ENCODE measurements at regions not wholly inside any gene's neighbourhood (a gene's known extent, or its start where the extent isn't known, plus 50 kb on each side); places are given as distances from the start of the nearest gene placed in this dataset.
"Not testable (repeated sequence)": the region's sequence is repeated elsewhere in the genome, so short reads cannot be mapped to it uniquely, and the experiment has no call there.

DNA sequence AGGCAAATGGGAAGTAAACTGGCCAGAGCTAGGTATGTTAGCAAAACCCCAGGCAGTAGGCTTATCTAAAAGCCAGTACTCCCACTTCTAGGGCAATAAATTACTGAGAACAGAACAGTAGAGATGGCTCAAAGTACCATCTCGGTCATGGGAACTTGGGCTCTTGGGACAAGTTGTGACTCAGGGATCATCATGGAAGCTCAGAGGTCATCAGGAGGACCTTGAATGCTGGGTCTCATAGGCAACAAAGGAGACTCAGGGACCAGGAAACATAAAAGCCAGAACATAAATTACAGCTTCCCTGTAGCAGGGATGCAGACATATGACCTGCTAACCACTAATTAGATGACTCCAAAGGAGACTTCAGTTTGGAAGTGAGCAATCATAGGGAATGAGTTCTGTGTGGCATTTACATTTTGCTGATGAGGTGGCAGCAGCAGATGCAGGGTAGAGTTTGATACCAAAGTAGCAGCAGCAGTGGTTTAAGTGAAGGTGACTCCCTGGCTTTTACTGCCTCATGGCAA lies 97.6 kb upstream of the SCAF11 start:
- TF ChIP-seq Cebpa-rat (IDR thresholded peaks at IDR 0.05) = no peak
- Histone ChIP-seq H3K4me1 (no peaks in the 10 kb centered on the region), H3K4me3 (no peak overlapping the region), H3K27ac (no peak overlapping the region), H3K27me3 (no peaks in the 10 kb centered on the region), H4K20me1 (no peaks in the 10 kb centered on the region), H3K9ac (no peak overlapping the region), H3K9me3 (peaks cover 39% of the 10 kb centered on the region), H3K4me2 (no peak overlapping the region), H3K36me3 (no peaks in the 10 kb centered on the region)

DNA sequence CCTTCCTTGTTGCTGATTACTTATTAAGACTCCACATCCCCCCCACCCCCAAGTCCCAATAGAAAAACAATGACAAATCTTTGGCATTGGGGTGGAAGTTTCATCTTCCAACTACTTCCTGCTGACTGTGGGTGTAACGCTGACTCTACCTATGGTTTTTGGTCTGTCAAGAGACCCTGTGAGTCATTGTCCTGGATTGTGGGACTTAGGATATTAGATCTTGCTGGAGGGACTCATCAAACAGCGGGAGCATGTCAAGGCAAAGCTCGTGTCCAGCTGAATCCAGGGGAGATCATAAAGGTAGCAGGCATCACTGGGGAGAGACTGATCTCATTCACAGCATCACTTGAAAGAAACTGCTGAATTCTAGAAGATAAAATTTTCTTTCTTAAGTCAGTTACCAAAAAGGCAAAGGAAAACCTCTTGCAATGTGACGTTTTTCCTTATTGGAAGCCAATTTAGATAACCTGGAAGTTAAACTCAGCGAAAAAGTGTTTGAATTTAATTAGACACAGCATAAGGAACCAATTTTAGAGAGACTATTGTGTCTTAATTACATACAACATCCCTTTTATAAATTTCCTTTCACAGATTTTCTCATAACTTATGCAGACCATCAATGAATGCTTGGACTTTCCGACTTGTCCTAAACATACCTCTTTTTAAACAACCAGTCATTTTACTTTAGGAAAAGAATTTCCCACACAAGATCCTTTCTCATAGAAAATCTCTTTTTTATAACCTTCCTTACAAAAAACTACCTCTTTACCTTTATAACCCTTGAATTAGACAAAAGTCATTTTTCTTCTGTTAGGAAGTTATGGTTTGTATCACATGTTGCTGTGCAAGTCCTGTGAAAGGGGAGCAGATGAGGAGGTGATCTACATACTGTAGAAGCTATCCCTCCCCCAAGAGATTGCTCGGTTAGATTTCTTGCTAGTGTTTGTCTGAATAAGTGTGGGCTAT lies 94.6 kb upstream of the SCAF11 start:
- no peaks in the 10 kb centered on the region for H3K36me3 ChIP-seq
- H3K4me2 ChIP-seq = no peak overlapping the region
- H3K4me3 ChIP-seq = no peak overlapping the region
- H3K9ac ChIP-seq = no peak overlapping the region
- TF ChIP-seq Cebpa-rat (IDR thresholded peaks at IDR 0.05) = no peak
- H3K4me1 ChIP-seq = no peaks in the 10 kb centered on the region
- H3K27ac ChIP-seq = no peak overlapping the region
- H3K27me3 ChIP-seq = no peaks in the 10 kb centered on the region
- H4K20me1 ChIP-seq = no peaks in the 10 kb centered on the region
- peaks cover 39% of the 10 kb centered on the region for H3K9me3 ChIP-seq

DNA sequence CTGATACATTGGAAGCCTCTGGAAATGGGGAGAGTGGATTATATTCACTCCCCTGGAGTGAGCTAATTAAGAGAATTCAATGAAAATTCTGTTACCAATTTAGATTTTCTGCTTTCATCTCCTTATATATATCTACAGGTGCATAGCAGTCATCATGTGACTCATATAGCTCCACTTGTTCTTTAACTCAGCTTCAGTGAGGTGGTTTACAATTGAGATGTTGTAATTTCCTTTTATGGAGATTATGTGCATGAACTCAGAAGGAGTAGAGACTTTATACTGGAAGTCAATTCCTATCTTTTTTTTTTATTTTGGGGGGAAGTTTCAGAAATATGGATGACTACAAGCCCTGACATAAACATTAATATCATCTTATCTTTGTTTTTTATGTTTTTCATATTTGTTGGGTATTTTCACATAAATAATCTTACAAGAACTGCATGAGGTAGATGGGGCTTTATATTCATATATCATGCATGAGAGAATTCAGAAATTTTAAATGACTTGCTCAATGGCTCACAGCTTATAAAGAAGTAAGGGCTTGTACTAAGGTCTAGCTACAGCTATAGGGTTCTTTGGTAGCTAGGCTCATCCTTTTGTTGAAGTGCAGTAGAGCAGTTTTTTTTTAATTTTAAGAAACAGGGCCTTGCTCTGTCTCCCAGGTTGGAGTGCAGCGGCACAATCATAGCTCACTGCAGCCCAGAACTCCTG lies 92.3 kb upstream of the SCAF11 start:
- TF ChIP-seq Cebpa-rat (IDR thresholded peaks at IDR 0.05) = no peak
- Histone ChIP-seq H3K9me3 (peaks cover 55% of the 10 kb centered on the region), H3K9ac (no peak overlapping the region), H3K27ac (no peak overlapping the region), H3K27me3 (no peaks in the 10 kb centered on the region), H3K4me1 (no peaks in the 10 kb centered on the region), H3K4me3 (no peak overlapping the region), H3K36me3 (no peaks in the 10 kb centered on the region), H4K20me1 (no peaks in the 10 kb centered on the region), H3K4me2 (no peak overlapping the region)

DNA sequence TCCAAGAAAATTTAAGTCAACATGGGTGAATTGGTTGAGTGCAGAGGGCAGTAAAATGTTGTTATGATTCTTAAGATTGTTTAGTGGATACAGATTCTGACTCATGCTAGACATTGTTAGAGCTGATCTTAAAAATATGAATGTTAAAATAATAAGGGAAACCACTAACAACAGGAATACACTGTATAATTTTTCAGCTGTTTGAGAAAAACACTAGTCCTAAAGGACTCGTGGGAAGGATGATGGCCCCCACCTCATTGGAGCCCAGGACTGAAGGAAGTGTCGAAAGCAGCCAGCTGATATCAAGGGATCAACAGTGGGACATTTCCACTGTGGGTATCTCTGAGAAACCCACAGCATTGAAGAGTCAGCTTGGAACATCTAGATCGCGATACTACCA lies 82.9 kb upstream of the SCAF11 start:
- Histone ChIP-seq H3K27me3 (no peaks in the 10 kb centered on the region), H3K36me3 (no peaks in the 10 kb centered on the region), H3K9ac (no peak overlapping the region), H3K9me3 (peaks cover 10% of the 10 kb centered on the region), H3K27ac (no peak overlapping the region), H3K4me3 (no peak overlapping the region), H4K20me1 (no peaks in the 10 kb centered on the region), H3K4me1 (no peaks in the 10 kb centered on the region), H3K4me2 (no peak overlapping the region)
- no peak for TF ChIP-seq Cebpa-rat (IDR thresholded peaks at IDR 0.05)

DNA sequence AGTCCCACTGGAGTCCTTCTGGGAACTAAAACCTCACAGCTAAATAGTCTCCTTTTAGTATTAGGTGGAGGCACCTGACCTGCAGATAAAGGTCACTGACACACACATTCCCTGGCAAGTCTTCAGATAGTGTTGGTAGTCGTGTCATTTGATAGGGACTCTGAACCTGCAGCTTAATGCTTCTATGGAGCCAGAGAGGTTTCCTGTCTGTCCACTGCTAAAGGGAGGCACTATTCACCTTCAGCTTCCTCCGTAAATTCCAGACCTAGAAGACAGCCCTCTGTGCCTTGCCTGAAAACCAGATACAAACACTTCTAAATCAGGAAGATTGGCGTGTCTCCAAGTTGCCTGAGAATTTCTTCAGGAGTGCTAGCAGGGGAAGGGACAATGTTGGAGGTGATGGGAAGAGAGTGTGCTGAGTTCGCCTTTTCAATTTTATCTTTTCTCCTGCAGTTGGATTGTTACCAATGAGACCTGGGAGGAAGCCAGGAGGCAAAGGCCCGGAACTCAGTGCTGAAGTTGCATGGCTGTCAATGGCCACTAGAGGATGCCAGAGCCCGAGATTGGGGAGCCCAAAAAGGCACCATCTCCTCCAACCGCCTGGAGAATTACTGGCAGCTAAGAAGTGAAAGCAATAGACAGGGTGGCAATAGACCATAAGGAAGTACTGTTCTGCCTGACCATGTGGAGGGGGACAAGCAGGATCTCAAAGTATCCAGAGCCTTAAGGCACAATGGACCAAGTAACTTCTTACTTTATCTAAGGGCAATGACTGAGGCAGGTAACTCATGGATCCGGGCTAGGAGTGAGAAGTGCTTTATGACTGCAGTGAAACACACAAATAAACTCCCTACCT lies 81.6 kb upstream of the SCAF11 start:
- H3K9me3 ChIP-seq = no peaks in the 10 kb centered on the region
- no peak overlapping the region for H3K4me2 ChIP-seq
- TF ChIP-seq Cebpa-rat (IDR thresholded peaks at IDR 0.05) = no peak
- no peaks in the 10 kb centered on the region for H3K36me3 ChIP-seq
- no peak overlapping the region for H3K9ac ChIP-seq
- H3K27me3 ChIP-seq = no peaks in the 10 kb centered on the region
- H3K27ac ChIP-seq = no peak overlapping the region
- no peaks in the 10 kb centered on the region for H4K20me1 ChIP-seq
- H3K4me3 ChIP-seq = no peak overlapping the region
- no peaks in the 10 kb centered on the region for H3K4me1 ChIP-seq

DNA sequence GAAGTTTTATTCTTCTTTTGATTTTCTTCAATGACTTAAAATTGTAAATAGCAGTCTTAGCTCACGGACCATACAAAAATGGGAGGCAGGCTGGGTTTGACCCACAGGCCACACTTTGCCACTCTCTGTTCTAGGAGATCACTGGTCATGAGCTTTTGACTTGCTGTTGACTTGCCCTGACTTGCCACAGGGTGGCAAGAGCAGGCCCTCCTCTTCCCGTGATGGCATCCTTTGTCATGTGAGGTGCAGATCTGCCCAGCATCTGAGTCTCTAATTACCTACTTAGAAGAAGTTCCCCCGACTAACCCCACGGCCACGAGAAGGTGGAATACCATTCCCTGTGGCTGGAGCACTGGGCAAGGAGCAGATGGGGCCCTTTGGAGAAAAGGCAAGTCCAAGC lies 81.0 kb upstream of the SCAF11 start:
- Histone ChIP-seq H3K9ac (no peak overlapping the region), H3K36me3 (no peaks in the 10 kb centered on the region), H3K9me3 (no peaks in the 10 kb centered on the region), H3K4me1 (no peaks in the 10 kb centered on the region), H3K4me2 (no peak overlapping the region), H3K4me3 (no peak overlapping the region), H4K20me1 (no peaks in the 10 kb centered on the region), H3K27ac (no peak overlapping the region), H3K27me3 (no peaks in the 10 kb centered on the region)
- no peak for TF ChIP-seq Cebpa-rat (IDR thresholded peaks at IDR 0.05)

DNA sequence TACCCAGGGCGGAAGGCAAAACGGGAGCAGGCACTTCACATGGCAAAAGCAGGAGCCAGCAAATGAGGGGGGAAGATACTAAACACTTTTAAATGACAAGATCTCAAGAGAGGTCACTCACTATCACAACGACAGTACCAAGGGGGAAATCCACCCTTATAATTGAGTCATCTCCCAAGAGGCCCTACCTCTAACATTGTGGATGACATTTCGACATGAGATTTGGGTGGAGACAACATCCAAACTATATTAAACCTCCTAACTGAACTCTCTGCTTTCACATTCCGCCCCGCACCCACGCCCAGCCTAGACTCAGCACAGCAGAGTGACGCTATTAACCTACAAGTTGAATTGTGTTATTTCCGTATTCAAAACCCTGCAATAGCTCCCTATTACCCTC lies 76.7 kb upstream of the SCAF11 start:
- H3K4me3 ChIP-seq = no peak overlapping the region
- no peaks in the 10 kb centered on the region for H3K9me3 ChIP-seq
- H3K4me2 ChIP-seq = no peak overlapping the region
- H3K9ac ChIP-seq = no peak overlapping the region
- H3K27ac ChIP-seq = no peak overlapping the region
- H3K36me3 ChIP-seq = no peaks in the 10 kb centered on the region
- H4K20me1 ChIP-seq = no peaks in the 10 kb centered on the region
- H3K4me1 ChIP-seq = no peaks in the 10 kb centered on the region
- TF ChIP-seq Cebpa-rat (IDR thresholded peaks at IDR 0.05) = no peak
- H3K27me3 ChIP-seq = no peaks in the 10 kb centered on the region

DNA sequence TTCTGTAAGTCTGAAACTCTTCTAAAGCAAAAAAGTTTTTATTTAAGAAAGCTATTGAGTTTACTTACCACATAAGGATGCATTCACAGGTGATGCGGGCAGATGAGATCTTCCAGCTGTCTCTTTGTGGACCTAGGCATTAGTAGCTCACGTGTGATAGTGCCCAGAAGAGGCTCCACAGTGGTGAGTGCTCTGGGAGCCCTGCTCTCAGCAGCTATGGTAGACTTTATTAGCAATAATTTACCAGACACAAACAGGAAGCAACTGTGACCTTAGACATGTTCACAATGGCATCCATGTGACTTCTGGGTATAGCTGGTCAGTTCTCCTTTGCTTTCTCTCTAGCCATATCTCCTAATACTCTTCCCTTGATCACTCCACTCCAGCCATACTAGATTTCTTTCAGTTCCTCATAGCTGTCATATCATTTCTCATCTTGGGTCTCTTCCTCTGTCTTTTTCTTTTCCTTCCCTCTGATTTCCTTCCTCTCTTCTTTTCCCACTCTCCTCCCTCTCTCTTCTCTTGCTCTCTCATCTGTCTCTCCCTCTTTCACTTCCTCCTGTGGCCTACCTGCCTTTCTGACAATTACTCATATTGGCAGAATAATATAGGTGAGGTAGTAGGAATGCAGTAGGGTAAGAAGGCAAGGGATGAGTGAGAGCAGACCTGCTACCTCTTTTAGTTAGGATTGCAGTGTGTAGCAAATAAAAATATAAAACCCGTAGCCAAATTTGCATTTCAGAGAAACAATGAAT lies 75.2 kb upstream of the SCAF11 start:
- H3K9me3 ChIP-seq = no peaks in the 10 kb centered on the region
- H3K4me1 ChIP-seq = no peaks in the 10 kb centered on the region
- no peaks in the 10 kb centered on the region for H4K20me1 ChIP-seq
- H3K36me3 ChIP-seq = no peaks in the 10 kb centered on the region
- no peak for TF ChIP-seq Cebpa-rat (IDR thresholded peaks at IDR 0.05)
- no peak overlapping the region for H3K4me2 ChIP-seq
- no peak overlapping the region for H3K9ac ChIP-seq
- H3K27ac ChIP-seq = no peak overlapping the region
- H3K27me3 ChIP-seq = no peaks in the 10 kb centered on the region
- no peak overlapping the region for H3K4me3 ChIP-seq

DNA sequence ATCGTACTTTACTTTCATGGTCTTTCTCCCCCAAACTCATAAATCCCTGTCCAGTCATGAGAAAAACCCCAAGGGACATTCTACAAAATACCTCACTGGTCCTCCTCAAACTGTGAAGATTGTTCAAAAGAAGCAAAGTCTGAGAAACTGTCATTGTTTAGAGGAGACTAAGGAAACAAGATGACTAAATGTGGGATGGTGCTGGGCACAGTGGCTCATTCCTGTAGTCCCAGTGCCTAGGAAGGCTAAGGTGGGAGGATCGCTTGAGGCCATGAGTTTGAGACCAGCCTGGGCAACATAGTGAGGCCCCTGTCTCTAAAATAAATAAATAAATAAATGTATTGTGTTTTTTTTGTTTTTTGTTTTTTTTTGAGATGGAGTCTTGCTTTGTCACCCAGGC lies 74.2 kb upstream of the SCAF11 start:
- Histone ChIP-seq H3K9me3 (no peaks in the 10 kb centered on the region), H3K4me3 (no peak overlapping the region), H3K36me3 (no peaks in the 10 kb centered on the region), H3K9ac (no peak overlapping the region), H3K27me3 (no peaks in the 10 kb centered on the region), H3K4me2 (no peak overlapping the region), H3K27ac (no peak overlapping the region), H3K4me1 (no peaks in the 10 kb centered on the region), H4K20me1 (no peaks in the 10 kb centered on the region)
- TF ChIP-seq Cebpa-rat (IDR thresholded peaks at IDR 0.05) = no peak

DNA sequence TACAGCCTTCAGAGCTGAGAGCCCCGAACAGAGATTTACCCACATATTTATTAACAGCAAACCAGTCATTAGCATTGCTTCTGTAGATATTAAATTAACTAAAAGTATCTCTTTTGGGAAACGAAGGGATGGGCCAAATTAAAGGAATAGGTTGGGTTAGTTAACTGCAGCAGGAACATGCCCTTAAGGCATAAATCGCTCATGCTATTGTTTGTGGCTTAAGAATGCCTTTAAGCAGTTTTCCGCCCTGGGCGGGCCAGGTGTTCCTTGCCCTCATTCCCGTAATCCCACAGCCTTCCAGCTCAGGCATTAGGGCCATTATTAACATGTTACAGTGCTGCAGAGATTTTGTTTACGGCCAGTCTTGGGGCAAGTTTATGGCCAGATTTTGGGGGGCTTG lies 68.3 kb upstream of the SCAF11 start:
- H3K27me3 ChIP-seq, H3K4me2 ChIP-seq, H3K36me3 ChIP-seq, H3K4me1 ChIP-seq, H3K27ac ChIP-seq, H3K9ac ChIP-seq, H3K4me3 ChIP-seq, H4K20me1 ChIP-seq: not testable (repeated sequence)
- peaks cover 21% of the 10 kb centered on the region for H3K9me3 ChIP-seq

Data from BLaER1 (cell line).